NCI-H510A treated with DMSO at 0.1 percent for 48 hours (cell line): ENCODE measurements at regions not wholly inside any gene's neighbourhood (a gene's known extent, or its start where the extent isn't known, plus 50 kb on each side); places are given as distances from the start of the nearest gene placed in this dataset.
"Not testable (repeated sequence)": the region's sequence is repeated elsewhere in the genome, so short reads cannot be mapped to it uniquely, and the experiment has no call there.

Experiments used
- DNase-seq: peaks from one replicate; lab custom pipeline; 2025; lab: John Stamatoyannopoulos, UW

DNA sequence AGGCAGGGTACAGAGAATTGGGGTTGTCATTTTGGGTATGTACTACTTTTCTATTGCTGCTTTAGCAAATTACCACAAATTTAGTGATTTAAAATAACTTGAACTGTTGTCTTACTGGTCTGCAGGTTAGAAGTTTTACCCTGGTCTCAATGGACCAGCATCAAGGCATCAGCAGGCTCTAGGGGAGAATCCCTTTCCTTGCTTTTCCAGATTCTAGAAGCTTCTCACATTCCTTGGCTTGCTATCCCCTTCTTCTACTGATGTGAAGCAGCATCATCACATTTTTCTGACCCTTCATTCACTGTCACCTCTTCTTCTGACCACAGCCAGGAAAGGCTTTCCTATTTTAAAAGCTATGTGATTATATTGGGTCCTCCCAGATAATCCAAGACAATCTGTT, 237.8 kb upstream of the RBMS1 start:
- no peak for DNase-seq

DNA sequence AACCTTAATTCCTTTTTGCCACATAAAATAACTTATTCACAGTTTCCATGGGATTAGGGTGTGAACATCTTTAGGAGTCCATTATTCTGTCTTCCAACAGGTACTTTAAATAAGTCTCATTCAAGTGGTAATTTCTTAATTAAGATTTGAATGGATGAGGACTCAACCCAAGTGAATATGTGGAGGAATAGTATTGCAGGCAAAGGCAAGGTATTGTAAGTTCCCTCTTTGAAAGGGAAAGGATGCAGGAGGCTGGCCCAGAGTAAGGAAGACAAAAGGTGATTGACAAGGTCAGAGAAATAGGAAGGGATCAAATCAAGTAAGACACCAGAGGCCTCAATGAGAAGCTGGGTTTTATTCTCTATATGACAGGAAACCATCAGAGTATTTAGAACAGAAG, 238.2 kb upstream of the RBMS1 start:
- DNase-seq: no peak

DNA sequence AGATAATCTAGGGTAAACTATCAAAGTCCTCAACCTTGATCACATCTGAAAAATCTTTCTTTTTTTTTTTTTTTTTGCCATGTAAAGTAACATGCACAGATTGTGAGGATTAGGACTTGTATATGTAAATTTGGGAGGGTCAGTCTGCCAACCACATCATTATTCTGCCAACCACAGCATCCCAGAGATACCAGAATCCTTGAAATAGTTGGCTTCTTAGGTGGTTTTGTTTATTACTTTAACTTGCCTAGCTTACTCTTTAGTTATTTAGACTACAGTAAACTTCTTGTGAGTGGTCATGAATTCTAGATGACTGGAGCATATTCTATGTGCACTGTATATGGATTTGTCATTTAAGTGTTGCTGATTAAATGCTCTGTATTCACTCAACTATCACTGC, 242.1 kb upstream of the RBMS1 start:
- DNase-seq: no peak

DNA sequence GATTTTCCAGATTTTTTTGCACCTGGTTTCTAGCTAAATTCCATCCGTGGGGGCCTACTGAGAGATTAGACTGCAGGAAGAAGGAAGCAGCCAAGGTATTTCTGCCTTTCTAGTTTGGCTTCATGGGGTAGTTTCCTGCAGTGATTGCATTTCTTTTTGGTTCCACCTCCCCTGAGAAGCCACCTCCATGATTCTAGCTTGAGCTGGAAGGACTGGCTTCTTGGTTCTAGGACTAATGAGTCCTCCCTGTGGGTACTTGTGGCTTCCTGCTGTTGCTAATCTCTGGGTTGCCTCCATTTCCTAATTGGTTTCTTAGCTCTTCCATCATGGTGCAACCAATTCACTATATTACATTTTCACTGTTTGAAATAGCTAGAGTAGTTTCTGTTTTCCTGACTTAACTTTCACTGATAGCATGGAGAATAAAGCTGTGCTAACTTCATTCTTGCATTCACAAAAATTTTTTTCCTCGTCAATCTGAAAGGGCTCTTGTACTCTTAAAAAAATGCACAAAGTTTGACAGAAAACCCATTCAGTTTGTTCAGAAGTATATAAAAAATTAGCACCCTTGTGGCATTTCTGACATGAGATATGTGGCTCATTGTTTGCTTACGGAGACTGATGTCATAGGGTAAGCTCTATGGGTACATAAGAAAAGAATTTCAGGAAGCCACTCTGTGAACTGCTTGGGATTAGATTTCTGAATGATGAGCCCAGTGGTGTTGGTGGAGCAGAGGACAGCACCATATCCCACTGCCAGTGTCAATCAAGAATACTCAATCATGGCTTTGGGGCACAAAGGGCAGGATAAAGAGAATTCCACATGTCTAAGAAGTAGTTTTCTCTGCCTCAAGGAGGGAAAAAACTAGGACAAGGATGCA, 242.8 kb upstream of the RBMS1 start:
- no peak for DNase-seq

DNA sequence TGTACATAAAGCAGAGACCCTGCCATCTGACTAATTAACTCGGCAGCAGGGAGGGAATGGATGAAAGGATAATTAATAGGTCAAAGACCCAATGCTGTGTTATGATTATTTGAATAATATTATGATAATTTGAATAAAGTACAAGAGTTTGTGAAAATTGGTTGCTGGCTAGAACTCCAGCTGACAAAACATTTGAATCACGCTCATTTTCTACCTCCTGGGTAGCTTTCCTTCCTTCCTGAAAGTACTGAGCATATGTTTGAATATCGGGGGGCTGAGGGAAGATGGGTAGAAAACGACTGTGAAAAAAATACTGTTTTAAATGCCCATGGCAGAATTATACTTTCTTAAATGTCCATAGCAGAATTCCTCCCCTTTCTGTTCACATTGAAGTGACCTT, 243.6 kb upstream of the RBMS1 start:
- no peak for DNase-seq

DNA sequence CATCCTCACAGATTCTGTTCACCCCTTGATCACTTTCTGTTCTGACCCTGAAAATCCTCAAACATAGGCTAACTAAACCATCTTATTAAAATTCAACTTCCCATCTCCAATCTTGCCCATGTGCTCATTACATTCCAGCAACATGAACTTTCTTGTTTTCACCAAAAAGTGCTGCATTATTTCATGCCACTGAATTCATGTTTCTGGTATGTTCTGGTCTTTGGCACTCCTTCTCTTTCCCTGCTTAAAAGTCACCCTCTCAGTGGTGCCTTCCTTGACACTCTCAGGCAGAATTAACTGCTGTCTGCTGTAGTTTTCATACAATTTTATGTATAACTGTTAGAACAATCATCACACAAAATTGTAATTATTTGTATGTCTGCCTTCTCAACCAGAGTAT, 247.7 kb upstream of the RBMS1 start:
- DNase-seq: no peak

DNA sequence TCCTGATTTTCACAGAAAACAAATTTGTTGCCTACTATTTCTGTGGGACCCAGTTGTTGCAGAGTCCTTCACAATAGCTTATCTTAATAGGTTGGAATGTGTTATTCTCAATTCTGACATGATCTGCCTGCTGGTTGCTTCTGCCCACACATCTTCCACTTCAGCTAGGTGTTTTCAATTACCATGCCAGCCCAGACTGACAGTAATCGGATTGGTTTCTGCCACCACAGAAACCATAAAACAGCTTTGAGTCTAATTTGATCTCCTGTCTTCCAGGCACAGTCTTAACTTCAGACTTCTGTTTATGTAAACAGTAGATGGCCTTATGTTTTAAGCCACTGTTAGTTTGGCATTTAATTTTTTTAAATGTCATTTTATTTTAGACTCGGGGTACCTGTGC, 248.2 kb upstream of the RBMS1 start:
- no peak for DNase-seq

DNA sequence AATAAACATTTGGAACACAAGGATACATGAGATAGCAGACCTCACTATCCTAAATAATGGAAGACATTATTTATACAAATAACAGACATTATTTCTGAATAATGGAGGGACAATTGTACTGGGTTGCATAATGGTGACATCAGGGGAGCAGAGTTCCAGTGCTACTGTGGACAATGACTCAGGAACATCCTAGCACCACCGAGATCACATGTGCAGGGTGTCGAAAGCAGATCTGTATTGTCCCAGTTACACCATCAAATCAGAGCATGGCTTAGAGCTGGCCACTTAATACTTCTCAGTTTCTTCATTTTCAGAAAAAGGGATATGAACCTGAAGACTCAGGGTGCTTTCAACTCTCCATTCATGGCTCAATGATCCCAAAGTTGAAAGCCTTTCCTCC, 249.1 kb upstream of the RBMS1 start:
- DNase-seq: no peak

DNA sequence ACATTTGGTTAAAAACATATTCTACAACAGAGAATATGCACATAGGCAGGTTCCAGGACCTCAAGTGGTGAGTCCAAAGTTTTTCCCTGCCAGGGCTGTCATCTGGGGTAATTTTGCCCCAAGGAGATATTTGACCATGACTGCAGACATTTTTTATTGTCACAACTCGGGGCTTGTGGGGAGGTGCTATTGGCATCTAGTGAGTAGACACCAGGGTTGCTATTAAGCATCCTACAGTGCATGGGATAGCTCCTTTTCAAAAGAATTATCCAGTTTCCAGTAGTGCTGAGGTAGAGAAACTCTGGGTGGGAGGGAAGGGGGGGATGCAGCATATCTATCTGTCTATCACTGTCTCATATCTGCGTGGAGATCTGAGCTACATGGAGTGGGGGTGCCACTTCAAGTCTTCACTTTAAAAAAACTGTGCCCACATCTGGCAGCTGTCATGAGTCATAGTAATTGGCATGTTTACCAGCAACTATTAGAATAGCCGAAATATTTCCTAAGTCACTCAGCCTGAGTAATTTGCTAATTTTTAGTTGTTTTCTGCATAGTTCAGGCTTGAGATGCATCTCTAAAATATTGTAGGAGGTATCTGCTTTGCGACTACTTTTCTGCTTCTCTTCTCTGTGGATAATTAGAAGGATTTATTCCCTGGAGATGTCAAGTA, 254.0 kb upstream of the RBMS1 start:
- DNase-seq: no peak

DNA sequence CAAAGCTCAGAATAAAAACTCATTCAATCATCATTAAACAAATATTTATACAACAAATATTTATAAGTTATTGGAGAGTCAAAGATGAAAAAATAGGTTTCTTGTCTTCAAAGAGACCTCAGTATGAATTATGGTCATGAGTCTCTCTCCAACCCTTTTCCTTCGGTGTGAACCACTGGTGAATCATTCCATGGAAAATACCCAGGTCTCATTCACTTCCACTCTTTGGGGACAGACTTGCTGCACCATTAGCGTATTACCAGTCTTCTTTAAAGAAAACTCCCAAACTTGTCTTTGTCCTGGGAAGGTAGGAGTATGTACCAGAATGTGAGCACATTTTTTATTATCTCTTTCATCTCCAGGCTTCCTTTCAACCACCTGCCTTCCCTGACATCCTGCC, 257.4 kb upstream of the RBMS1 start:
- DNase-seq: no peak

DNA sequence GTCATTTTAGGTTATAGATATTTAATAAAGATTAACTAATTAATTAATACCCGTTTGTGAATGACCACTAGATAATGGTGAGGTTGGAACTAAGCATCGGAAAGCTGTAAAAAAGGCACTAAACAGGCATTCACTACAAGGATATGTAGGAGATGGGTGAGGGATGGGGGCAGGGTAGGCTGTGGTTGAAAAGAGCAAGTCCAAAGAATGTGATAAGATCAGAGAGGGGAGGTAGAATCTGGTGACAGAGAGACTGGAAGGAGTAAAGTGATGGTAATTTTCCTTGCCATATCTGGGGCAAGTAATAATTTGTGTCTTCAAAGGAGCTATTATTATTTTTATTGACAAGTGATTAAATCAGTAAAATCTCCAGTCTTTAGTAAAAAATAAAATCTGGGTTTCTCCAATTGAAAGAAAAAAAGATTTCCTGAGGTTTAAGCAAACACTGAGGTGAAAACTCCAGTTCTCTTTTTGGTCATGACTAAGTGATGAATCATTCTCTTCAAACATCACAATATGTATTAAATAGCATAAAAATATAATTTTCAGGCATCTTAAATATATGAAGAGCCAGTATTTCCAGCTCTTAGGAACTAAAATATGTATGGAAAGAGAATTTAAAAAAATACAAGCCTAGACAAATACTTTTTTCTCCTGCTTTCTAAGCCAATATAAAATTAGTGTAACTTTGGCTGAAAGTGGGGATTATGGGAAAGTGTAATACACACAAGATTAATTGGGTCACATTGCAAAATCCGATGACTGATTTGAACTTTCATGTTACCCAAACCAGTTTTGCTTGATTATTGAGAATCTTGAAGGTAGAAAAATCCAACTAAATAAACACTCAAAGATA, 259.1 kb upstream of the RBMS1 start:
- no peak for DNase-seq

DNA sequence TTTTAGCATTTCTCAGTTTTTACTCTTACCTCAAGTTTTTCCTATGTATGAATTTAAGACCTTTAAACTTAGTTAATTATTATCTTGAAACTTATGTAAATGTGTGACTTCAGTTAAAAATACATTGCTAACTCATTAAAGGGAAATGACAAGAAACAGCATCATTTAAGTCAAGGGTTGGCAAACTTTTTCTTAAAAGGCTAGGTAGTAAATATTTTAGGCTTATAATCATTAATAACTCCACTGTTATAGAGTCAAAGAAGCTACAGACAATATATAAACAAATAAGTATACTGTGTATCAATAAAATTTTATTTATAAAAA, 259.7 kb upstream of the RBMS1 start:
- DNase-seq: no peak

DNA sequence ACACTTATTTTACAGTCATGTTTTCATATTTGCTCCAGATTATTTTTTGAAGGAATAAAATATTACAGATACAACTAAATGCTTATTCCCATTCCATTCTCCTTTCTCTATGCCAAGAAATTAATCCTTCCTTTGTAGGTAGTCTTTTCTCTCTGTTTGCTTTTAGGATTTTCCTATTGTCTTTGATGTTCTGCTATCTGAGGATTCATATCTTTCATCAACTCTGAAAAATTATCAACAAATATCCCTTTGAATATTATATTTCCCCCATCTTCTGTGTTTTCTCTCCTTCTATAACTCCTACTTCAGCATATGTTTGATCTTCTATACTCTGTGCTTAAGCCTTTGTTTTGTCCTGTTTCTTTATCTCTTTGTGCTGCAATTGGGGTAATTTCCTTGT, 260.4 kb upstream of the RBMS1 start:
- no peak for DNase-seq

DNA sequence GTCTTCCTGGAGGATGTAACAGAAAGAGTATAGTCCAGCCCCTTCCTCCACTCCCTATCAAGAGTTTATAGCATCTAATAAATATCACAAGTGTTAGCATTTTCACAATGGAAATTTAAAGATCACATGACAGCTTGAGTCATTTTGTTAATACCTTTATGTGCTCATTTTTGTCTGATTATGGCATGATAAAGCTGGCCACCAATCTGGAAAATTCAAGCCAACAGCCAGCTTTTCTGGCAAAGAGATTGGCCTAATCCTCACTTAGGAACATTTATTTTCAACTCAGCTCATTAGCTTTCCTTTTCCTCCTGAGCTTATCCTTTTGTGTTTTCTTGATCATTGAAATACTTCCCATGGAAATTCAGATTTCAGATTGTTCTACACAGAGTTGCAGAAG, 262.9 kb upstream of the RBMS1 start:
- no peak for DNase-seq

DNA sequence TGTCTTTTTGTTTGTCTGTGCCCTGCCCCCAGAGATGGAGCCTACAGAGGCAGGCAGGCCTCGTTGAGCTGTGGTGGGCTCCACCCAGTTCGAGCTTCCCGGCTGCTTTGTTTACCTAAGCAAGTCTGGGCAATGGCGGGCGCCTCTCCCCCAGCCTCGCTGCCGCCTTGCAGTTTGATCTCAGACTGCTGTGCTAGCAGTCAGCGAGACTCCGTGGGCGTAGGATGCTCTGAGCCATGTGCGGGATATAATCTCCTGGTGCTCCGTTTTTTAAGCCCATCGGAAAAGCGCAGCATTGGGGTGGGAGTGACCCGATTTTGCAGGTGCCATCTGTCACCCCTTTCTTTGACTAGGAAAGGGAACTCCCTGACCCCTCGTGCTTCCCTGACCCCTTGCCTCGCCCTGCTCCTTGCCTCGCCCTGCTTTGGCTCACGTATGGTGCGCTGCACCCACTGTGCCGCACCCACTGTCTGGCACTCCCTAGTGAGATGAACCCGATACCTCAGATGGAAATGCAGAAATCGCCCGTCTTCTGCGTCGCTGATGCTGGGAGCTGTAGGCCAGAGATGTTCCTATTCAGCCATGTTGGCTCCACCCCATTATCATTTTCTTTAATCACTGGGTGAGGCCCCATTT, 269.0 kb upstream of the RBMS1 start:
- not testable (repeated sequence) for DNase-seq

DNA sequence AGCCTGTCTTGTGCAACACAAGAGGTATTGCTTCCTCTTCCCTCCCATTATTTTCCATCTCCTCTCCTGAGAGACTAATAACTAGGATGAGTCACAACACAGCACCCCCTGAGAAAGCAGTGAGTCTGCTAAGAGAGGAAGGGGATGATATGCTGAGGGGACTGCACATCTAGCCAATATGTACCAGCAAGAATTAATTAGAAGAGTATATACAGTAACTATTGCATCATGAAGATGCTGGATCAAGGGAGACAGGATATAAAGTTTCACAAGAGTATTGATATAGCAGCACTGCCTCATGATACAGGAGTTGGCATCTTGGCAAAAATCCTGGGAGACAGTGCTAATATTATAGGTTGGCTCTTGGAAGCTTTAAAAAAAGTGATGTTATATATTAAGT, 289.9 kb upstream of the RBMS1 start:
- DNase-seq: no peak

DNA sequence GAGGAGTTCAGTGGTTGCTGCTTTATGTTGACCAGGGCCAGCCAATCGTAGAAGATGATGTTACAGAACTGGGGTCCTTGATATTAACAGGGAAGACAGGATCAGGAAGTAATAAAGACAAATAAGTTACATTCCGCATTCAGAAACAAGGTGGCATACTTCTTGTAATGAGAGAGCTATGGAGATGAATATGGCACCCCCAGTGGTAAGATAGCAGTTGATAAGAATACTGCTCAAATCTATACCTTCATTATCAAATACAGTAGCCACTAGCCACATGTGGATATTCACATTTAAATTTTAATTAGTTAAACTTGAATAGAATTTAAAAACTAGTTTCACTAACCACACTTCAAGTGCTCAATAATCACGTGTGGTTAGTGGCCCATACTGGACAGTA, 290.4 kb upstream of the RBMS1 start:
- no peak for DNase-seq

DNA sequence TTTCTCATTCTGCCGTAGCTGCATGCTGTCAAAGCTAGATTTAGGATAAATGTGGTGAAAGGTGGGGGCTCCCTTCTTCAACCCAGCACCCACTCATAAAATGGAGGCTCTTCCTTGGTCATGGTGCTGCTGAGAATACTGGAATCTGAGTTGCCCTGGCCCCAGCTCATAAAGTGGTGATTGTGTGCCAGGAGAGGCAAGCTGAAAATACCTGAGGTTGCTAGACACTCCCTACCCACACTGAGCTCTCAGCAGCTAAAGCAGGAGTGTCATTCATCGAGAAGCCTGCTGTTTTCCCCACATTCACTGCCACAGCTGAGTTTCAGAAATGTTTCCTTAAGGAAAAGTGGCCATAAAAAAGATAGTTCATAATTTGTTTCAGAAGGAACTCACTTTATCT, 297.1 kb upstream of the RBMS1 start:
- DNase-seq: no peak

DNA sequence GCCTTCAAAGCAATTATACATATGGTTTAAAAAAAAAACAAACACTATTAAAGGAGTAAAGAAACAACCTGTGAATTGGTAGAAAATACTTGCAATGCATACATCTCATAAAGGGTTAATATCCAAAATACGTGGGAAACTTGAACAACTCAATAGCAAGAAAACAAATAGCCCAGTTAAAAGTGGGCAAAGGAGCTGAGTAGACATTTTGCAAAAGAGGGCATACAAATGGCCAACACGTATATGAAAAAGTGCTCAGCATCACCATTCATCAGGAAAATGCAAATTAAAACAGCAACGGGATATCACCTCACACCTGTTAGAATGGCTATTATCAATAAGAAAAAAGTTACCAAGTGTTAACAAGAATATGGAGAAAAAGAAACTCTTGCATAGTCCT, 298.3 kb upstream of the RBMS1 start:
- DNase-seq: no peak

DNA sequence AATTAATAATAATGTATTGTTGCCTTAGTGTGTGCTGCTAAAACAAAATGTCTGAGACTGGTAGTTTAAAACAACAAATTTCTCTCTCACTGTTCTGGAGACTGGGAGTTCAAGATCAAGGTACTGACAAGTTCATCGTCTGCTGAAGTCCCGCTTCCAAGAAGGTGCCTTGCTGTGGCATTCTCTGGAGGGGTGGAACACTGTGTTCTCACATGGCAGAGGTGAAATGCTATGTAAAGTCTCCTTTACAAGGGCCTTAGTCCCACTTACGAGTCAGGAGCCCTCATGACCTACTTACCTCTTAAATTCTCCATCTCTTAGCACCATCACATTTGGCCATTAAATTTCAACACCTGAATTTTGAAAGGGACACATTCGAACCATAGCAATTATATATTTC, 299.2 kb upstream of the RBMS1 start:
- no peak for DNase-seq

DNA sequence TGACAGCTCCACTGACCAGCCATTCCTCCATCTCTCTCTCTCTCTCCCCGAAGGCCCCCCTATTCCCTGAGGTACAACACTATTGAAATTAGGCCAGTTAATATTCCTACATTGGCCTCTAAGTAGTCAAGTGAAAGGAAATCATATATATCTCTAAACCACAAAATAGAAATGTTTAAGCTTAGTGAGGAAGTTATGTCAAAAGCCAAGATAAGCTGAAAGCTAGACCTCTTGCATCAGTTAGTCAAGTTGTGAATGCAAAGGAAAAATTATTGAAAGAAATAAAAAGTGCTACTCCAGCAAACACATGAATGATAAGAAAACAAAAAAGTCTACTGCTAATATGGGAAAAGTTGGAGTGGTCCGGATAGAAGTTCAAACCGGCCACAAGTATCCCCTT, 301.3 kb upstream of the RBMS1 start:
- DNase-seq: no peak

DNA sequence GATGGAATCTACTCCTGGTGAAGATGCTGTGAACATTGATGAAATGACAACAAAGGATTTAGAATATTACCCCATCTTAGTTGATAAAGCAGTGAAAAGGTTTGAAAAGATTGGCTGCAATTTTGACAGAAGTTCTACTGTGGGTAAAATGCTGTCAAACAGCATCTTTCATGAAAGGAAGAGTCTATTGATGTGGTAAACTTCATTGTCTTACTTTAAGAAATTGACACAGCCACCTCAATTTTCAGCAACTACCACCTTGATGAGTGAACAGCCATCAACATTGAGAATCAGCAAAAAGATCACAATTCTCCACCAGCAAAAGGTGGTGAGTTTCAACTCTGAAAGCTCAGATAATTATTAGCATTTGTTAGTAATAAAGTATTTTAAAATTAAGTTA, 310.3 kb upstream of the RBMS1 start:
- DNase-seq: no peak

DNA sequence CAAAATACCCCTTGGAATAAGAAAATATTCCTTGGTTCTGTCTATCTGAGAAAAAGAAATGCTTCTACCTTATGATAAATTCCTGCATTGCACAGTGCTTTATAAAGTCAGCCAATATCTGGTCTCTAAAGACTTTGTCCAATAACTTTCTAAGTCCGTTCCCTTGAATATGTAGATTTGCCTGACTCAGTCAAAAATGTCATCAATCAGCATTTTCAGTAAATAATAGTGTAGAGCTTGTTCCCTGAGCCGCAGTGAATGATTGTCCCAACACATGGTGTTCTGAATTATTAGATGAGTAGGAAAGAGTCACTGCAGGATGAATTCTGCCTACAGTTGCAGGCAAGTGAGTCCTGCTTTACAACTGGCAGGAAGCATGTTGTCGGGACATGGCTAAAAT, 316.8 kb upstream of the RBMS1 start:
- DNase-seq: no peak
